Activated CD8-positive, alpha-beta T cell treated with anti-CD3 and anti-CD28 coated beads for 36 hours (primary cell): ENCODE measurements at regions not wholly inside any gene's neighbourhood (a gene's known extent, or its start where the extent isn't known, plus 50 kb on each side); places are given as distances from the start of the nearest gene placed in this dataset.

Source experiments
- ATAC-seq: fragments of 200-7000 bp; cut with Tn5 transposase; one replicate; pipeline ENCODE4 v1.10.0; 2021; ENCODE audit warnings: mild to moderate bottlenecking, moderate library complexity
- CTCF ChIA-PET: fragments of 350-600 bp; sonication (Branson Sonifier 250); formaldehyde crosslinking; loops from one replicate; lab custom pipeline; 2021; ENCODE audit warnings: antibody characterized with exemption; lab: Charles Lee
- POLR2A ChIA-PET: fragments of 350-600 bp; sonication (Branson Sonifier 250); formaldehyde crosslinking; loops from one replicate; lab custom pipeline; 2021; ENCODE audit warnings: antibody characterized with exemption; lab: Charles Lee
- DNase-seq: peaks from one replicate; pipeline ENCODE4 v3.0.0-alpha.2; 2020
- H3K27ac Mint-ChIP-seq: one replicate; pipeline ENCODE4 v1.8.0; 2021; ENCODE audit warnings: mild to moderate bottlenecking, mixed read lengths
- H3K27me3 Mint-ChIP-seq: one replicate; pipeline ENCODE4 v1.8.0; 2021; ENCODE audit warnings: mixed read lengths
- H3K36me3 Mint-ChIP-seq: one replicate; pipeline ENCODE4 v1.8.0; 2021; ENCODE audit warnings: low read depth, mixed read lengths
- H3K4me1 Mint-ChIP-seq: one replicate; pipeline ENCODE4 v1.8.0; 2021; ENCODE audit warnings: low read depth, mixed read lengths
- H3K4me3 Mint-ChIP-seq: one replicate; pipeline ENCODE4 v1.8.0; 2021; ENCODE audit warnings: mild to moderate bottlenecking, moderate library complexity, mixed read lengths
- H3K9me3 Mint-ChIP-seq: one replicate; pipeline ENCODE4 v1.8.0; 2021; ENCODE audit warnings: mixed read lengths
- CTCF ChIP-seq: fragments of 200-600 bp; IDR thresholded peaks from one replicate; pipeline ENCODE4 v1.8.0; 2022; ENCODE audit warnings: antibody characterized with exemption, mild to moderate bottlenecking
- intact Hi-C: fragments of 100-400 bp; cut with micrococcal nuclease; formaldehyde crosslinking; loops from one replicate; pipeline ENCODE4 v1.10.0; 2022

- H3K27ac Mint-ChIP-seq = no peak overlapping the region
- H3K36me3 Mint-ChIP-seq = no peaks in the 10 kb centered on the region
- no peak for TF ChIP-seq CTCF
- H3K4me1 Mint-ChIP-seq = no peaks in the 10 kb centered on the region
- ATAC-seq = no peak
- intact Hi-C loops = no loop called here
- DNase-seq = no peak
- CTCF ChIA-PET = interaction anchor here (1.1 kb wide), 1 partner anchor 190 kb away, joined by 4 read pairs; no protein-coding TSS in a partner anchor
- no peaks in the 10 kb centered on the region for H3K9me3 Mint-ChIP-seq
- H3K27me3 Mint-ChIP-seq = peaks cover 3% of the 10 kb centered on the region
- no peak overlapping the region for H3K4me3 Mint-ChIP-seq
- POLR2A ChIA-PET = no interaction called here
Measured at GRCh38 chr7:24476227-24476626, 97.0 kb upstream of the PALS2 start.

GRCh38 chr7:24477398-24478136 is 95.7 kb upstream of the PALS2 start:
- no peaks in the 10 kb centered on the region for H3K36me3 Mint-ChIP-seq
- H3K27me3 Mint-ChIP-seq = peaks cover 3% of the 10 kb centered on the region
- ATAC-seq (no peak), DNase-seq (no peak)
- no peaks in the 10 kb centered on the region for H3K9me3 Mint-ChIP-seq
- intact Hi-C loops = no loop called here
- ChIA-PET CTCF (interaction anchor here (0.7 to 0.9 kb wide), 2 partner anchors 10 to 786 kb away, joined by 3 read pairs; no protein-coding TSS in a partner anchor), POLR2A (no interaction called here)
- H3K27ac Mint-ChIP-seq = no peak overlapping the region
- H3K4me1 Mint-ChIP-seq = no peaks in the 10 kb centered on the region
- no peak overlapping the region for H3K4me3 Mint-ChIP-seq
- TF ChIP-seq CTCF = no peak

GRCh38 chr7:24478137-24478655 is 95.1 kb upstream of the PALS2 start:
- POLR2A ChIA-PET = no interaction called here
- peaks cover 3% of the 10 kb centered on the region for H3K27me3 Mint-ChIP-seq
- DNase-seq = no peak
- no peak overlapping the region for H3K4me3 Mint-ChIP-seq
- no peaks in the 10 kb centered on the region for H3K4me1 Mint-ChIP-seq
- ATAC-seq = no peak
- no peaks in the 10 kb centered on the region for H3K36me3 Mint-ChIP-seq
- no peak overlapping the region for H3K27ac Mint-ChIP-seq
- intact Hi-C loops = no loop called here
- CTCF ChIA-PET = interaction anchor here (0.6 to 0.9 kb wide), 2 partner anchors 10 to 156 kb away, joined by 3 read pairs; no protein-coding TSS in a partner anchor
- TF ChIP-seq CTCF = no peak
- no peaks in the 10 kb centered on the region for H3K9me3 Mint-ChIP-seq

- ChIA-PET POLR2A (no interaction called here), CTCF (no interaction called here)
- Mint-ChIP-seq H3K4me3 (no peak overlapping the region), H3K27me3 (peaks cover 6% of the 10 kb centered on the region), H3K9me3 (no peaks in the 10 kb centered on the region), H3K4me1 (no peaks in the 10 kb centered on the region), H3K27ac (no peak overlapping the region), H3K36me3 (no peaks in the 10 kb centered on the region)
- TF ChIP-seq CTCF = no peak
- no peak for ATAC-seq
- intact Hi-C loops = no loop called here
- no peak for DNase-seq
Measured at GRCh38 chr7:24480501-24480900, 92.8 kb upstream of the PALS2 start.

- Mint-ChIP-seq H3K9me3 (no peaks in the 10 kb centered on the region), H3K4me1 (no peaks in the 10 kb centered on the region), H3K27ac (no peak overlapping the region), H3K4me3 (no peak overlapping the region), H3K27me3 (peaks cover 4% of the 10 kb centered on the region), H3K36me3 (no peaks in the 10 kb centered on the region)
- CTCF ChIA-PET = no interaction called here
- TF ChIP-seq CTCF = no peak
- no peak for ATAC-seq
- POLR2A ChIA-PET = no interaction called here
- intact Hi-C loops = no loop called here
- no peak for DNase-seq
Measured at GRCh38 chr7:24483804-24484203, 89.4 kb upstream of the PALS2 start.
